GM21576 (cell line): ENCODE measurements at regions not wholly inside any gene's neighbourhood (a gene's known extent, or its start where the extent isn't known, plus 50 kb on each side); places are given as distances from the start of the nearest gene placed in this dataset.

Experiments
- ATAC-seq: cut with Tn5 transposase; IDR thresholded peaks from one replicate; pipeline ENCODE4 v1.9.1; 2021; ENCODE audit warnings: mild to moderate bottlenecking, moderate library complexity; ENCODE audit not compliant: unreplicated experiment

DNA sequence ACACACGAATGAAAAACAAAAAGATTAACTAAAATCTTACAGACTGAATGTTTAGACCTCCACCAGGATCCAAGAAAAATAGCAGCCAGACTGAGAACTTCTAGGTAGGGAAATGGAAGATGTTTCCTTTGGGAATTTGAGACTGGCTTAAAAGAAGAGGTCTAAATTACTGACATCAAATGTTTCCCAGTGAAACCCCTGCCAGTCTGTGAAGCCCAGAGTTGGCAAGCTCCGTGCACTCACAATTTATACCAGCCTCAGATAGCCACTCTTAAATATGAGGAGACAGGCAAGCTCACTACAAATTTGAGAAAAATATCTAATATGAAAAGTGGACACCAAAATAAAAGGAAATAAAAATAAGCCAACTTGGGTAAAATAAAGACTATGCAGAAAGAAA is 700.5 kb upstream of the ZNF385D start:
- ATAC-seq, result no peak

DNA sequence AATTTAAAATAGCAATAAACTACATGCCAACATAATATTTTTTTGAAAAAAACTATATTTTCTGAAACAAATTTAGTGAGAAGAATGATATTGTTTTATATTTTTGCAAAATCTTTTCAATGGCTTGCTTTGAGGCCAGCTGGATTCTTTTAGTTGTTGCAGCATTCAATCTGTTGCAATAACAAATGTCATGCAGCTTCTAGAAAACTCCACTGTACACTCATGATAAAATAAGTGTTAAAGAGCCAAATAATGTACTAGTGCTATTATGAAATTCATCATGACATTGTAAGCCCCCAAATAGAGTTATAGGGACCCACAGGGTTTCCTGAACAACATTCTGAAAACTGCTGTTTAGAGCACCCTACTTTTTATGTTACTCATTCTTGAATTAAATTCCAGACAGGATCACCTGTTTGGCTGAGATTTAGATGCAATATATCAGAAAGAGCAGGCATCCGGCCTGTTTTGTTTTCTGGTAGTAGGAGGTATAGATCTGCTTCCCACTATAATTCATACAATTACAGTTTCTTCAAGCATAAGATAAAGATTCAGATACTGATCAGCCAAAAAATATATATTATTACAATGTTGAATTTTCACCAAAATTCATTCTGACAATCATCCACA is 703.0 kb upstream of the ZNF385D start:
- no peak for ATAC-seq

DNA sequence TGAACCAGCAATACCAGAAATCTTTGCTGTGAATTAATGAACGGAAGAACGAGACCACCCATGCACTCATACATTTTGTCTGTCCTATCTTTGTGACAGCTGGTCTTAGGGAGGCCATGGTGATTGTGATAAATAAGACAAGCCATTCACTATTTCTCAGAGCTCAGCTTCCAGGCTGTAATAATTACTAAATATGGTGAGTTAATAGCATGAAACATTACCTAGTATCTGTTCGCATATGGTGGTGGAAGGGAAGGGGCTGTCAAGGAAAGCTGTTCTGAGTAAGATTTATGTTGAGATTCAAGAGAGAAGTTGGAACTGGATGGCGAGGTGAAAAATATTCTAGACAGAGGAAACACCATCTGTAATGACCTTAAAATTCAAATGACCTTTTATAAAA is 719.0 kb upstream of the ZNF385D start:
- no peak for ATAC-seq

DNA sequence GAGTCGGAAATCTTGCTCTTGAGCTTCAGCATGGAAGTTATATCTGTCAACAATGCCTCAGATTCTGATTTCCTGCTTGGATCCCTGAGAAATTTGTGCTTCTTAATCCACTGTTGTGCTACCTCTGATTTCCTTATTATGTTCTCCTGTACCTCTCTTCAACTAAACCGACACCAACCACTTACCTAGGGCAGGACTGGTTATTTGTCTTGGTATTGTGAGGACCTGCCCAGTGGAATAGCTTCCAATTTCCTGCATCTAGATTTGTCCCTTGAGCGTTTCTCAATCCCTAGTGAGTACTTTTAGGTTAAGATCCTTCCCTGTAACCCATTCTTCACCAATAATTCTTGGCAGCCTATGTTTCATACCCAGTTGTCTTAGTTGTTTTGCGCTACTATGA is 720.5 kb upstream of the ZNF385D start:
- ATAC-seq, result no peak

DNA sequence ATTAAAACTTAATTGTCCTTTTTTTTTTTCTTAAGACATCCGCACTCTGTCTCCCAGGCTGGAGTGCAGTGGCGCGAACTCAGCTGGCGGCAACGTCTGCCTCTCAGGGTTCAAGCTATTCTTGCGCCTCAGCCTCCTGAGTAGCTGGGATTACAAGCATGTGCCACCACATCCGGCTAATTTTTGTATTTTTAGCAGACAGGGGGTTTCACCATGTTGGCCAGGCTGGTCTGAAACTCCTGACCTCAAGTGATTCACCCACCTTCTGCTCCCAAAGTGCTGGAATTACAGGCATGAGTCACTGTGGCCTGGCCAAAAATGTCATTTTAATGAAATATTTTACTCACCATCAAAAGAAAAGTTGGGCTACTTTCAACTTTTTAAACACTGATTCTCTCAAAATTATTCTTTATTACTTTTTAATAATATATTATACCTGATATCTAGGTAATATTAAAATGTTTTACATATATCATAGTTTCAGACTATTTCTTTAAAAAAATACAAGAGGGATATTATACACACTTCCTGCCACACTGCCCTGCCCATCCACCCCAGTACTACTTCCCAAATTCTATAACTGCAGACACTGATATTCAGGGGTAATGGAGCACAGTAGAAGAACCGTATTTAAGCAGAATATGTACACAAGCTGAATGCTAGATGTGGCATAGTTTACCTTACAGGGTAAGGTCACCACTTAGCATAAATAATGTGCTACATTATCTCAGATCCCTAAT is 723.9 kb upstream of the ZNF385D start:
- ATAC-seq, result no peak

DNA sequence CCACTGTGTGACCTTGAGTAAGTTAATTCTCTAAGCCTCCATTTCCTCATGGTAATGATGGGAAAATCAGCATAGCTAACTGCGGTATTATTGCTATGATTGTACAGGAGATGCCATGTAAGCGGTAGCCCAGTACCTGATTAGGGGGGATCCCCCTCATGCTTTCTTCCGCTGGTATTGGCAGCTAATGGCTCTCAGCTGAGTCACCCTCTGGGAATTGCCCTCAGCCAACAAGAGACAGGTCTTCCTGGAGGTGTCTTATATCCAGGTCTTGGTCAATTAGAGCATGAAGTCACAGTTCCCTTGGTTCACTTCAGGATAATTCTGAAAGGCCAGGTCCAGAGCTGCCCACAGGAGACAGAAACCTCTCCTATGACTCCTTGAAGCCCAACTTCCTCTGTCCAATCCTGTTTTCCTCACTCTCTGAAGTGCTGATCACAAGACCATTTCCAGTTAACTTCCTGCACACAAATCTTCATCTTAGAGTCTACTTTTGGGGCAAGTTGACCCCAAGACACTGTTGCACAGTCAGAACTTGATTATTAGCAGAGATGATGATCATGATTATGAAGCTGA is 724.7 kb upstream of the ZNF385D start:
- no peak for ATAC-seq

DNA sequence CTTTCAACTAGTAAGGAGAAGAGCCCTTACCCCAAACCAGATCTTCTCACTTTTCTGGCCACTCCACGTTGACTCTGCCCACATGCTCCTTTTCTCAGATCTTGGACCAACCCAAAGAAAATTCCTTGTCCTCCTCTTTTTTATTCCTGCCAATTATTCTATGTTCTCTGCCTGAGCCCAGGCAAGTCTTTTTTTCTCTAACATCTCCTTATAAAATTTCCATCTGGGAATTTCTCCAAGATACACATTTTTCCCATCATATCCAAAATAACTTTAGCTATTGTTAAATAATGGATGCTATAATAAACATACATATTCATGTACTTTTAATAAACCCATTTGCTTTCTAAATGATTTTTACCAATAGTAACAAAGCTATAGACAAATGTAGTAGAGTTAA is 726.0 kb upstream of the ZNF385D start:
- ATAC-seq, result no peak

DNA sequence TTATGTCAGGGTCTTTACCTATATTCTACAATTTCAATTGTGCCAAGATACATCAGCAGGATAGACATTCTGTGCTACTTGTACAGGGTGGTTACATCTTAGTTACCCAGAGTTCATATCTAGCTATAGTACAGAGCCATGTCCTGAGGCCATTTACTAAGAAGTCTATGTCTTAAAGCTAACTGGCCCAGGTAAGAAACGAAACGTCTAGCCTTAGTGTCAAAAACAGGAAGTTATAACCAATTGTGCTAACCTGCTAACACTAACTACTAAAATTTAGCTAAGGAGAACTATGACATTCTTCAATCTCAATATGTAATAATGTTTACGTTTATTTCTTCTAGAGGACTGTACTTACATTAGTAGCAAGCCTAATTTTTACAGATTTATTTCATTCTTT is 717.2 kb upstream of the UBE2E2 start:
- ATAC-seq, result no peak

DNA sequence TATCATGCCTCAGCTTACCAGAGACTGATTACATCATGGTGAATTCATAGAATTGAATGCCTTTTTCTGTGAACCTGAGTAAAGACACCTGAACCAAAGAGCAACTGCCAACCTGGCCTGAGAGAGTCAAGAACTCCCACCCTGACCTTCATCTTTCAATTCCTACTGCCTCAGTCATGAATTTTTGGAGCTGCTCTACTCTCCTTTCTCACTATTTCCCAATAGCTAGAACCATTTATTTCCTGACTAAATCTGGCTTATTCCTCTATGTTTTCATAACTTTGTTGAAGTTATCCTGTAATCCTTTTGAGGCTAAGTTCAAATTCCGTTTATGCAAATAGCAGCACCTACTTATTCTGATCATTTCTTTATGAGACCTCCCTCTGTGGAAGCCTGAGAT is 712.4 kb upstream of the UBE2E2 start:
- ATAC-seq, result no peak

DNA sequence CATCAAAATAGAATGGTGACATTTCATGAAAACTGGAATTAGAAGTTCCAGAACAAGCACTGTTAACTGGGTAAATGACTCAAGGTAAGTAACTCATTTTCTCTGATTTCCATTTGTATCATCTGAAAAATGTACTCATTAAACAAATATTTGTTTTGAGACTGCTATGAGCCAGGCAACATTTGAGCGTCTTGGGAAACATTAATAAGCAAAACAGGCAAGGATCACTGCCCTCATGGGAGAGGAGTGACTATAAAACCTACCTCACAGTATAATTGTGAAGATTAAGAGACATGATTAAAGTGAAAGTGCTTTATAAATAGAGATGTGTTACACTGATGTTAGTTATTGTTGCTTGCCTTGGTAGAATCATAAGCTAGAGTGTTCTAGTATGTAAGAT is 711.8 kb upstream of the UBE2E2 start:
- no peak for ATAC-seq

DNA sequence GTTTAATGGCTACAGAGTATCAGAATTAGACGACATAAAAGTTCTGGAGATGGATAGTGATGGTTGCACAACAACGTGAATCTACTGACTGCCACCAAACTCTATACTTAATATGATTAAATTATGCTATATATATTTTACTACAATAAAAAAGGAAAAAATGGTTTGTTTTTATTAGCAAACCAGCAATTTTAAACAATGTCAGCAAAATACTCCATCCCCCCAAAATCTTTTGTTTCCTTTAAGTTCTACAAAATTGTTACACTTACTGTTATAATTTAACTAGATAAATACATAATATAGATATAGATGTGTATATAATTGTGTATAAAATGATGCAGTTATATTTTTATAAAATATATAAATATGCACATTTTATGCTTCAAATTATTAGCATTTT is 710.8 kb upstream of the UBE2E2 start:
- no peak for ATAC-seq

DNA sequence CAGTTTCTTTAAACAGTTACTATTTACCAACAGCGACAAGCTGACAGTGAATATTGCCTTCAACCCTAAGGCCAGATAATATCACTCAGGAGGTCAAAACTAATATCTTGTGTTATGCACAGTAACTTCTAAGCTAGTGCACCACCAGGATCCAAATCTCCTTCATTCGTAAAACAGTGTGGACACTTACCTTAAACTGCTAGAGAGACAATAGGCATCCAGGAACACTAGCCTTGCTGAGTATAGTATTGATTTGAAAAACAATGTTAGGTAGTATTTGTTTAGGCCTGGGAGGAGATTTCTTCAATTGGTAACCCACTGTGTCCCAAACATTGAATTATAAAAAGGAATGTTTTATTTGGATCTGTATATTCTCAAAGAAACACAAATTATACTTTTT is 707.9 kb upstream of the UBE2E2 start:
- no peak for ATAC-seq

DNA sequence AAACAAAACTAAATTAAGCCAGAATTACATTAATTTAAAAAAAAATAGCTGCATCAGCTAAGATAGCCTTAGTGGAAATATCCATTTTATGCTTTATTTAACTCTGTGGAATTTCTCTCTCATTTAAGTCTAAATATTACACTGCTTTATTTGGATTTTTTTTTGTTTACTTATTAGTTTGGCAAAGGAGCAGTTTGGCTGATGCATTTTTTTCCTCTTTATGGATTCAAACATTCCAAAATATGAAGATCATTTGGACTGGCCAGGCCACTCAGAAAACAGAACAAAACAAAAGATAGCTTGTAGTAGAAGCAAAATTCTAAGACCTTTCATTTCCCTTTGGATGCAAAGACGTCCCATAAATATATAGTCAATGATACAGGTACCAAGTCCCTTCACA is 707.3 kb upstream of the UBE2E2 start:
- ATAC-seq, result no peak

DNA sequence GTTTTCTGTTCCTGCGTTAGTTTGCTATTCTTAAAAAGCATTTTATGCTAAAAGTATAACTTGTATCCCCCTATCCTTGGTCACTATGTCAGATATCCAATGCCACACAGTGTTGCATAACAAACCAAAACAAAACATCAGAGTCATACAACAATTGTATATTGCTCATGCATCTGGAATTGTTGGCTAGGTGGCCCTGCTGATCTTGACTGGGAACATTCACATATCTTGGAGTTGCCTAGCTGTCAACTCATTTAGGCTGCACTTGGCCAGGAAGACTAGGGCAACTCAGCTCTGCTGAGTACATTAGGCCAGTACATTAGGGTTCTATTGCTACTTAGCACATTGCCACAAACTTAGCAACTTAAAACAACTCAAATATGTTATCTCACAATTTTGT is 706.5 kb upstream of the UBE2E2 start:
- ATAC-seq, result no peak

DNA sequence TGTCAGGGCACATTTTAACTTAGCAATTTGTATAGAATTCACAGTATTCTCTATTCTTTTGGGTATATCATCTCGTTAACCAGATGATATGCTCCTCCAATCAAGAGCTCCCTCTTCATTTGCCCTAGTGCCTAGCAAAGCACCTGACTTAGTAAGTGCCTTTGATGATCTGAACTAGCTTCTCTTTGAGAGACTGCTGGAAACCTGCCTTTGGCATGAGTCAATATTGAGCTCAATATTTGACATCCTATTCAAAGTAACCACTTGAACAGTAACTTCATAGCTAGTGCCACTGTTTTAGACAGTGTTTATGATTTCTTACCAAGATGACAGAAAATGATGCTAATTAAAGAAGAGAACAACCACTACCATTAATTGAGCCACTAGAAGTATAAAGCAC is 696.3 kb upstream of the UBE2E2 start:
- ATAC-seq, result no peak

DNA sequence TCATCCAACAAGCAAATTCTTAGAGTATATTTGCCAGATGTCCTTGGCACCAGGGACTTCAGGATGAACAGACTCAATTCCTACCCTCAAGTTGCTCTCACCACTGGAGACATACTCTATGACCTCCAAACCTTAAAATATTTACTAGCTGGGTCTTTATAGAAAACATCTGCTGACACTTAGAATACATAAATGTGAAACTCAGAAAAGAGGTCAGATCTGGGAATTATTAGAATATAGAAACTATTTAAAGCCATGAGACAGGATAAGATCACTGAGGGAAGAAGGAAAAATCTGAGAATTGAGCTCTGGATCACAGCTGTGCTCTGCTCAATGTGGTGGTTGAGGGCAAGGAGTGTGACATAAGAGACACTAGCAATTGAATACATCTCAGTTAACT is 695.4 kb upstream of the UBE2E2 start:
- no peak for ATAC-seq

DNA sequence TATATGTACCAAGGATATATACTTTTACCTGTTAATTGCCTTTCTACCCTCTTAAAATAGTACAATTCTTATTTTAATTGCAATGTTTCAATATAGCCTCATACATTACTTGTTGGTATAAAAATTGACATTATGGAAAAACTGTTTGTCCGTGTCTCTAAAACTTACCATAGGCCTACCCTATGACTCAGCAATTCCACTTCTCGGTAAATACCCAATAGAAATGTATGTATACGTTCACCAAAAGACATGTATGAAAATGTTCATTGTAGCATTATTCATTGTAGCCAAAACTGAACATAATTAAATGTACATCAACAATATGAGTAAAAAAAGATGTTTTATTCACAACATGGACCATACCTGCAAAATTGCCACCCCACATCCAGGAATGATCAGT is 679.2 kb upstream of the UBE2E2 start:
- no peak for ATAC-seq

DNA sequence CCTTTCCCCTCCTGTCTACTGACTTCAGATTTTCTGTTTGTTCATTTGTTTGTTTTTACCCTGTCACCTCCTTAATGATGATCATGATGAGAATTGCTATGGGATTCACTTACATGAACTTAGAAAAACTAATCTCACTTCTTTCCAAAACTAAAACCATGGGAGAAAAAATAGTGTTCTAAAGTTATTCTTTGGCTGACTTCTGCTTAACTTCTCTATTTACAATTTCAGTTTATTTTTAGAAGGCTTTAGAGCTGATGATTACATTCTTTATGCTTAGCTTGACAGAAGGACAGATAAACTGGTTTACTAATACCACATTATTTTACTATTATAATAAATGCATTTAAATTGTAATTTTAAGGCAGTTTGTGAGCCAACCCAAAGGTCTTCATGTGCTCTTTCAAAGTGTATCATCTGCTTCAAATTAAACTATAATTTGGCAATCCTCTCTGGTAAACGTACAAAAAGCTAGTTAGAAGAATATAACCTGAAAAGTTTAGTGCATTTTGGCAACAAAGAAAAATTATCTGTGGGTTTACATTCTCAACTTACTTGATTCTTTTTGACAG is 676.8 kb upstream of the UBE2E2 start:
- no peak for ATAC-seq

DNA sequence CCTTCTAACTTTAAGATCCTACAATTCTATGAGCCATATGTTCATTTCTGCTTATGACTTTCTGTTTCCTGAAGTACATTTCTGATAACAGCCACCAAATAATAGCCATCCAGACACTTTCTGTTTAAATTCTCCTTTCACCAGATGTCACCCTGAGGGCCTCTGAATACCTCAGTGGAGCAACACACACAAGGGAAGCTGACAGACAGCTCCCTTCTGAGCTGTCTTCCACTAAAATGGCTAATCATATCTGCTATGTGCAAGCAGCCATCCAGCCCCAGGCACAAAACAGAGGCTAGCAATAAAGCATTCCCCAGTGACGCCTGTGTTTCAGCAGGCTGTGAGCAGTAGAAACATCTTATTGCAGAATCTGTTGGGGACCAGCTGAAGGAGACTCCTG is 666.6 kb upstream of the UBE2E2 start:
- no peak for ATAC-seq

DNA sequence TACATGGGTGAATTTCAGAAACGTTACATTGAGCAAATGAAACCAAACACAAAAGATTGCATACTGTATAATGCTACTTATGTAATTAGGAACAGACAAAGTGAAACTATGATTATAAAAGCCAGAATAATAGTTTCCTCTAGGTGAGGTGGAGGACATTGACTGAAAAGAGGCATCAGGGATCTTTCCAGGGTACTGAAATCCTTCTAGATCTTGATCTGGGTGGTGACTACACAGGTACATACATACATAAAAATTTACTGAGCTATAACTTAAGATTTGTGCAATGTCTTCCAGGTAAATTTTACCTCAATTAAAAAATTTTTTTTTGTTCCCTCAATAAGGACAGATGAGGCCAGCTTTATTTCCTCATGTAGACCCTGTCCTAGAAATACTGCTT is 665.6 kb upstream of the UBE2E2 start:
- ATAC-seq, result no peak

DNA sequence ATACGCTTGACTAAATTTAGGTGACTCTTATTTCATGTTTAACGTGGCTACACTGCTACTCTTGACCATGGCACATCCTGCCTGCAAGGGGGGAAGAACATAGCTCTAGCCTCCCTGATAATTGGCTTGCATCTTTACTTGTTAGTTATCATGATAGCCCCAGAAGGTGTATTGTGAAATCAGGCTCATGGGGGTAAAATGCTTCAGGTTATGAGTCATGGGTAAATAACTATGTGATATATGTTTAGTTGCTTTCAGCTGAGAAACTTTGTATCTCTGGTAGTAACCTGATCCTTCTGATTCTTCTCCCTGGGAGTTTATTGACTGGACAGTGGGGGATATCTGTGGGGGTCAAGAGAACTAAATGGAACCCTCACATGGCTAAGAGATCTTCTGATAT is 660.8 kb upstream of the UBE2E2 start:
- no peak for ATAC-seq

DNA sequence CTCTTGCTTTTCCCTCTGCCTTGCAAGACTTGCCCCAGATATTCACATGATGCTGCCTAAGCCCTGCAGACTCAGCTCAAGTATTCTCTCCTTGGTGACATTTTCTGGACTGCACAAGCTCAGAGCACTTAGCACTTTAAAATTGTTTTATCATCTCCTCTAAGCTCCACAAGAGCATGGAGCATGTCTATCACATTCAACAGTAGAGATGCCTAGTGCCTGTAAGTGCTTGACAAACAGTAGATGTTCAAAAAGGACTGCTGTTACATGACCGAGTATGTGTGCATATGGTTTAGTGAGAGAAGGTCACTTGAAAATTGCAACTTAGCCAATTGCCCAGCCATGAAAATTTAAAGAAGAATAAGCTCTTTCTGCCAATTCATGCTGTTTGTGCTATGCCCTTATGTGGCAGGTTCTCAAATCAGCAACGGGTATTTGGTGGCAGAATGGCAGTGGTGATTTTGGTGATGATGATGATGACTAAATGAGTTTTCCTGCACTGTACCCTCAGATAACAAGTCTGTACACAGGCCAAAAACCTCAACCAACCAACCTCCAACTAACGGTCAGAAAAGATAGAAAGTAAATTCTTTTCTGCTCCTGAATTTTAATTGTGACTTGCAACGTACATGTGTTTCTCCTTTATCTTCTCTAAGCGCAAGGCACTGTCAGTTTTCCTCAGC is 647.2 kb upstream of the UBE2E2 start:
- ATAC-seq, result no peak
